H1 (cell line): ENCODE measurements at regions not wholly inside any gene's neighbourhood (a gene's known extent, or its start where the extent isn't known, plus 50 kb on each side); places are given as distances from the start of the nearest gene placed in this dataset.

Experiments used
- ATF3 ChIP-seq: IDR thresholded peaks from 2 replicates; pipeline ENCODE4 v1.6.1; 2011; ENCODE audit warnings: low read depth, mild to moderate bottlenecking, low read length; ENCODE audit not compliant: insufficient read depth
- E2F6 ChIP-seq: IDR thresholded peaks from 2 replicates; pipeline ENCODE4 v1.6.1; 2012; ENCODE audit warnings: inconsistent platforms
- EP300 ChIP-seq, 2 experiments: IDR thresholded peaks; 1 replicate in 1 of 2; 2 replicates in 1 of 2; pipeline ENCODE4 v1.6.1; 2011 to 2012; ENCODE audit warnings: low read depth in 2 of 2, low read length in 2 of 2, mild to moderate bottlenecking in 2 of 2, borderline replicate concordance in 1 of 2, inconsistent platforms in 1 of 2, moderate library complexity in 1 of 2
- KDM1A ChIP-seq: fragments of 200-600, 300-600 bp; sonication (generic); IDR thresholded peaks from 2 replicates; pipeline ENCODE4 v1.7.1; 2016; ENCODE audit warnings: mild to moderate bottlenecking, low read length, borderline replicate concordance
- NANOG ChIP-seq: IDR thresholded peaks from 2 replicates; pipeline ENCODE4 v1.6.1; 2011; ENCODE audit warnings: low read length, low read depth, mild to moderate bottlenecking, inconsistent platforms; ENCODE audit not compliant: insufficient read depth, poor library complexity, severe bottlenecking

- TF ChIP-seq ATF3 (no peak), EP300 (IDR thresholded peaks at IDR 0.05; ENCODE audit: borderline replicate concordance in 1 of 2, low read depth in 2 of 2, low read length in 2 of 2) (no peak), KDM1A (no peak), NANOG (no peak), E2F6 (no peak)
Measured at GRCh38 chr10:3274414-3274813, 101.8 kb upstream of the PITRM1 start (continued).
